ENCODE measurements at regions not wholly inside any gene's neighbourhood (a gene's known extent, or its start where the extent isn't known, plus 50 kb on each side); places are given as distances from the start of the nearest gene placed in this dataset.
"Not testable (repeated sequence)": the region's sequence is repeated elsewhere in the genome, so short reads cannot be mapped to it uniquely, and the experiment has no call there.

DNA sequence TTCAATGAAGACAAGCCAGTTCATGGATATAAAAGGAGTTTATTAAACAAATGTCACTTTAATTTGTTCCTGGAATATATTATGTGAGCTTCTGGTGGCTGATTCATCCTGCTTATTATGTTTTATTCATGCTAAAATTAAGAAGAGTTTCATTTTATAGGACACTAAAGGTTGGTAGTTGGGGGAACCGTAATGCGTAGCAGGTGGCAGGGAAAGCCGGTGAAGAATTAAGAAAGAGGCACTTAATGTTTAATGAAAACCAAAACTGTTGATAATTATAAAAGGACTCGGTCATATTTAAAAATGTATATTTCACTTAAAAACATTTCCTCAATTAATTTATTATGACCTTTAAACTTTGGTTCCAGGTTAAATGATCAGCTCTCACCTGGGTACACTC, 94.3 kb downstream of the XKR3 start:
- not testable (repeated sequence) for DNase-seq

- DNase-seq: not testable (repeated sequence)
Measured at GRCh38 chr22:16727491-16727890, 97.7 kb downstream of the XKR3 start.

DNA sequence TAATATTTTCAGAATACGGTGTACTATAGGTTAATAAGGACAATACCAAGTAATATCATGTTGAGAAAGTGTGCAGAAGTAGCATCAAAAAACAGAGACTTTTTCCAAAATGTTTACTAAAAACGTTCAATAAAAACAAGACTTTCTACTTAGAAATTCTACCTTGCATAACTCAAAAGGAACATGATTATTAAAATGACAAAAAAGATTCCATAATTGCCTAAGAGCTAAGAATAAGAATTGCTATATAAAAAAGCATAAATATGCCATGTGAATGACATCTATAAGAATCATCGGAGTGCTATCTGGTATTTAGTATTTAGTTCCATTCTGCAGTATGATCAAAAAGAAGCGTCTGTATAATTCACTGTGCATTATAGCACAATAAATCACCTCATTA, 102.0 kb downstream of the XKR3 start:
- DNase-seq: not testable (repeated sequence)

- peak; percentile 12 for DNase-seq
Measured at GRCh38 chr22:16722564-16722963, 102.6 kb downstream of the XKR3 start.

- peak; percentile 15 for DNase-seq
Measured at GRCh38 chr22:16721961-16722360, 103.2 kb downstream of the XKR3 start.

DNA sequence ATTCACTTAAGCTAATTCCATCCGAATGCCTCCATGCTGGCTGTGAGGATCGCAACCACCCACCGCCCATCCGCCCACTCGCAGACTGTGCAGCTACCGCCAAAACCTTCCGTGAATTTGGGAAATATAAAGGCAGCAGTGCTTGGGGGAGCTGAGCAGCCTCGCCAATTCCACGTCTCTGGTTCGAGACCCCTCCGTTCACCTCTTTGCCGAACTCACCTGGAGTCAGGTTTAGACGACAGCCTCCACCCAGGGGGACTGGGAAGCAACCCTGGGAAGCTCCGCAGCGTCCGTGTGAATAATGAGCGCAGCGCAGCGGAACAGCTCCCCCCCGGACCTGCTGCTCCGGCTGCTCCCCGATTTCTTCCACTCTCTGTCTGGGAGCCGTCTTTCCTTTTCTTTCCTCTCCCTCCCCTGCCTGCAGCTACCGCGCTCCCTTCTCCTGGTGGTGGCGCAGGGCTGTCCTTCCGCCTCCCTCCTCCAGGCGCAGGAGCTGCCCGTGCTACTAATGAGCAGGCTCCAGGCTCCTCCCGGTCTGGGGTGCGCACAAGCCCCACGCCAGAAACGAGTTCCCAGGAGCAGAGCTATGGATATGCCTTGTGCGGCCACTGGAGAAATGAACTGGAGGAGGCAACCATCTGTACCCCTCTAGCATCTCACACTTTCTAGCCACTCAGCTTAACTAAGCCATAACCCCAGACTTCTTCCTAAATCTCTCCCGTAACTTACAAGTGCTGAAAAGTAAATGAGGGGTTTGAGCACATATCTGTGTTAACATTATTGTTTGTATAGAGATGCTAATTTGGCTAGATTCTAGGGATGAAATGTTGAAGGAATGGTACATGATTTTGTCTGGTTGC, 107.3 kb downstream of the XKR3 start:
- no peak for DNase-seq

DNA sequence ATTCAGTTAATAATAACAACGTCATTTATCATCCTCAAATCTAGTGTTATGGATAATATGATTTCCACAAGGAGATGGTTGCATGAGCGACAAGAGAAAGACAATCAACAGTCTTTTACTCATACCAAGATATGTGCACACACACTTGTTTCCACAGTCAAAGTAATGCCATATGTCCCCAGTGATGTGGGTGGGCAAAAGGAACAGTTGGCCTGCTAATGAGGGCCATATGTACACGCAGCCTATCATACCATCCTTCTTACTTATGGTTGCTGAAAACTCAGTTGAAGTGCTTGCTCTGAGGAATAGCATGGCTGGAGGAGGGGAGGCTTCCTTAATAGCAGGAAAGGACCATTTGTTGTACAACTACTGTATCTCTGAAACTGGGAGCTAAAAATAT, 110.6 kb downstream of the XKR3 start:
- not testable (repeated sequence) for DNase-seq

DNA sequence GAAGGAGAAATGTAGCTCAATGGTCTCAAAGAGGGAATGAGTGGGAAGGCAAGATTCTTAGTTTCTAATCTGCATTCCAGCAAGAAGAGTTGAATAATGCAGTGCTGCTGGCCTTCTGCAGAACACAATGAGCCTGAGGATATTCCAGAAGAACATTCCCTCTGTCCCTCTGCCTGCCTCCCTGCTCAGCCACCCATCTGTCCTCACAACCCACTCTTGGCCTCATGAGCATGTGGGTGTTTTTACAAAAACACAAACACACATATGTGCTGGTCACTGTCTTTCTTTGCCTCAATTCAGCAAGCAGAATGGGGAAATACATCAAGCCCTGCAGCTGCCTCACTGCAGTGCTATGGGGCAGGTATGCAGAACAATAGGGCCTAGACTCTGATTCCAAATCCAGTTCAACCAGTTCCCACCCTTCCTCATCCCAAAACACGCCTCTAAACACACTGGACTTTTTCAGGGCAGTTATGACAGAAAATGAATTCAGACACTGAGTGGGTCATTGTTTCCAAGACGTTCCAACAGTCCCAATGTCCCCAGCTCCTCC, 109.8 kb upstream of the CCT8L2 start:
- DNase-seq: not testable (repeated sequence)

DNA sequence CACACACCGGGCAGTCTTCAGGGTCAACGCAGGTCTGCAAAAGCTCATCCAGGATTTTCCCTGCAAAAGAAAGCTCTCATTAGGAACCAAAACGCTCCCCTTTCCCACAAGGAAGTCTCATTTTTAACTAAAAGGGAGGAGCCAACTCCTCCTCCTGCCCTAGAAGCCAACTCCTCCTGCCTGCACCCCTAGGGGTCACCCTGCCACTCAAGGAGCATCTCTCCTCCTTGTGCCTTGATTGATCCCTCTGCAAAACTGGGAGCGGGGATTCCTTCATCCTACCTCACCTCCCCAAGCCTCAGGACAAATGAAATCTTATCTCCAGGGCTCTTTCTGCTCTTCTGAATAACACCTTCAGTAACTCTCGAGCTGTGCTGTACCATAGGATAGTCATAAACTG, 107.8 kb upstream of the CCT8L2 start:
- not testable (repeated sequence) for DNase-seq

- no peak for DNase-seq
Measured at GRCh38 chr22:16699326-16699725, 106.7 kb upstream of the CCT8L2 start.

DNA sequence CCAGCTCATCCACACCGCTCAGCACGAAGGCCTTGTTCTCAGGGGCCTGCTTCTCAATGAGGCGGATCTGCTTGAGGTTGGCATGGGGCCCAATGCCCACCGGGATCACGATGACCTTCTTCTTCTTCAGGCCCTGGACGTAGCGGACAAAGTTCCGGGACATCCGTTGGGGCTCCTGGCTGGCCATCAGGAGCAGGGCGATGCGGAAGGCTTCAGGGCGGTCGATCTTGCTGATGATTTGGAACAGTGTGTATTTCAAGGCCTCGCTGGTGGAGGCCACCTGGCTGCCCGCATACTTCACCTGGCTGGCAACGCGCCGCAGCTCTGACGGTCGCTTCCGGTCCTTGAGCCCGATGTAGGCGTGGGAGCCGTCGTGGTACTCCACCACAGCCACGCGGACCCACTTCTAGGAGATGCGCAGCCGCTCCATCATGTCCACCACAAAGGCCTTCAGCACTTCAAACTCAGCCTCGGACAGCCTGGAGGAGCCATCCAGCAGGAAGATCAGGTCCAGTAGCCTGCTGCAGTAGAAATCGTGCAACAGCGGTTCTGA, 105.0 kb upstream of the CCT8L2 start:
- DNase-seq: not testable (repeated sequence)

DNA sequence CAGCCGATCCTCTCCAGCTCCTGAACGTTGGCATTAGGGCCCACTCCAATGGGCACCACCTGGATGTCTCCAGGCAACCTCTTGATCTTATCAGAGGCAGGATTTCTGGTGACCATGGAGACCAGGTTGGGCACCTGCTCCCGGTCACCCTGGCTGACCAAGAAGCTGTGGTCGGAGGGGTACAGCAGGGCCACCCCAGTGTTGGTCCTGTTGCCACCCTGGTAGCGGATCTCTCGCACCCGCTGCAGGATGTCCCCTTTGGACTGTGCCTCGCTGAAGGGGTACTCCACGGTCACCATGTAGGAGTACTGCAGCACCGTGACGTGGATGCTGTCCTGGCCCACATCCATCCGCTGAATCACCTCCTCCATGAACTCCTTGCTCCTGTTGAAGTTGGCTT, 104.3 kb upstream of the CCT8L2 start:
- not testable (repeated sequence) for DNase-seq

GRCh38 chr22:16695261-16695660, 102.7 kb upstream of the CCT8L2 start:
- DNase-seq: no peak

DNA sequence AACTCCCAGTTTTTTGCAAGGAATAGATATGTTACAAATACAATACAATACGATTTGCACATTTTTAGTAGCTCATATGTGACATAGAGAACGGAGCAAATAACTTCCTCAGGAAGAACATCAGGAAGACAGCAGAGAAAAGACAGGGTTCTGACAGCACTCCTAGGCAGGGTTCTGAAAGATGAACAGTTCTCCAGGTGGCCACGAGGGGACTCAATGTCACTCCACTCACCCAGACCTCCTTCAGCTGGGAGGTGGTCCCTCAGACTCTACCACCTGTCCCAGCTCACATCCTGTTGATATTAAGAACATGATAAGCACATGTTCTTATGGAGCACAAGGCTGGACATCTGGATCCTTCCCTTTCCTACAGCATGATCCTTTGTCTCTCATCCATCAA, 101.1 kb upstream of the CCT8L2 start:
- DNase-seq: not testable (repeated sequence)

DNA sequence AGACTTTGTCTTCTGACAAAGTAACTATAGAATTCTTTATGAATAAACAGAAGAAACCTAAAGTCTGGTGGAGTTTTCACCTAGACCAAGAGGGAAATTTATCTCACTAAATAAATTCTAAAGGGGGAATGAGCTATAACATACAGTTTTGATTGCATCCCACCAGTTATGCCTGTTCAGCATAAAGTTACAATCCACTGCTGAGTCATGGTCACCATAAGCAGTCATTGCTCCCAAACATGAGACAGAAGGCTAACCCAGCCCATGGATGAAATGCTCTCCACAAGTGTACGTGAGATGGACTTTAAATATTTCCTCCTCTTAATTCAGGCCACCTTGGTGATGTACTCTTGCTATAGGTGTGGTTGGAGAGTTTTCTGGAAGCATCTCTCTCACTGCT, 96.7 kb upstream of the CCT8L2 start:
- DNase-seq: not testable (repeated sequence)

DNA sequence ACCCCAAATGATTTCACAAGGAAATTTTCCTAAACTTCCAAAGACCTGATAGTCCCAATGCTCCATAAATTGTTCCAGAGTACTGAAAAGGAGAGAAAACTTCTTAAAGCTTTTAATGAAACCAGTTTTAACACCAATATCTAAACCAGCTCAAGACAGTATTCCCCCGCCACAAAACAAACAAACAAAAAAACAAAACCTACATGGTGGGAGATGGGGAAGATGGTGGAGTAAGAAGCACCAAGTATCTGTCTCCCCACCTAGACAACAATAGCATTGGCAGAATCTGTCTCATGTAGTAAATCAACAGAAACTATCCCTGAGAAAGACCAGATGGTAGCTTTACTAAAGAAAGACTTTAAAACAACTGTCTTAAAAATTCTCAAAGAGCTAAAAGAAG, 88.7 kb upstream of the CCT8L2 start:
- DNase-seq: not testable (repeated sequence)

- DNase-seq: not testable (repeated sequence)
Measured at GRCh38 chr22:16680209-16680899, 87.7 kb upstream of the CCT8L2 start.

DNA sequence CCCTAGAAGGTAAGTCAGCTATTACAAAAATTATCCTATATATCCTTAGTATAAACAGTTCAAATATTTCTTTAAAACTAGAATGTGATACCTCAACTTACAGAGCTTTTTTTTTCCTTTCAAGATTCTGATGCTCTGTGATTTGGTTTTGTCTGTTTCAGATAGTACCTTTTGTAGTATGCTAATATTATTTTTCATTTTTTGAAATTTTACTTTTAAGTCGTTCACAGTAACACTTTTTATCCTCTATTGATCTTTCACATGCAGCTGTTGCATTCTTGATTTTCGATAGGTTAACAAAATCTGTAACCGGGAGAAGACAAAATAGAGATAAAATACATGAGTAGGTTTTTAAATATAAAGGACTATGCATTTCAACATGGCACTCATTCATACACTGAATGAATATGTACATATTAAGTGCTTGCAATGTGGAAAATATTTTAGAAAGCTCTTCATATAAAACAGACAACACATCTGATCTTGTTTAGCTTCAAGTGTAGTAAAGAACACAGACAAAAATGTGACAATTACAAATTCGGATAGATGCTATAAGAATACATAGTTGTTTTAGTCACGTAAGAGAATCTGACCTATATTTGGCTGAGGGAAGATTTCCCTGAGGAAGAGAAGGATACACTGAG, 86.7 kb upstream of the CCT8L2 start:
- DNase-seq: not testable (repeated sequence)

DNA sequence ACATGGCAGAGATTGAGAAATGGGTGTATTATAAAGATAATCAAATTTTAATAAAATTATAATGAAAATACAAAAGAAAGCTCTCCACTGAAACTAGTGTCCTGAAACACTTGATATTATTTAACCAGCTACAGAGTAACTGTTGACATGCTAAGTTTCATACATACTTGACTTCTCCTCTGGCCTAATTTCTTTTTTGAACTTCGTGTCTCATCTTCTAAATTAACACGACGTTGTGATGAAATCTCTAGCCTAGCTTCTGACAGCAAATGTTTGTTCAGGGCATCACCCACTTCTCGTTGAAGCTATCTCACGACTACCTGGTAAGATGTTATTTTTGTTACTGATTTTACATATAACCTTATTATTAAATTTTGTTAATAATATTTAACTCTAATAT, 80.8 kb upstream of the CCT8L2 start:
- DNase-seq: not testable (repeated sequence)

GRCh38 chr22:16665610-16666009, 73.0 kb upstream of the CCT8L2 start:
- not testable (repeated sequence) for DNase-seq

DNA sequence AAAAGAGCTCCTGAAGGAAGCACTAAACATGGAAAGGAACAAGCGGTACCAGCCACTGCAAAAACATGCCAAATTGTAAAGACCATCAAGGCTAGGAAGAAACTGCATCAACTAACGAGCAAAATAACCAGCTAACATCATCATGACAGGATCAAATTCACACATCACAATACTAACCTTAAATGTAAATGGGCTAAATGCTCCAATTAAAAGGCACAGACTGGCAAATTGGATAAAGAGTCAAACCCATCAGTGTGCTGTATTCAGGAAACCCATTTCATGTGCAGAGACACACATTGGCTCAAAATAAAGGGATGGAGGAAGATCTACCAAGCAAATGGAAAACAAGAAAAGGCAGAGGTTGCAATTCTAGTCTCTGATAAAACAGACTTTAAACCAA, 69.7 kb upstream of the CCT8L2 start:
- DNase-seq: not testable (repeated sequence)

GRCh38 chr22:16660989-16661388, 68.4 kb upstream of the CCT8L2 start:
- DNase-seq: not testable (repeated sequence)

DNA sequence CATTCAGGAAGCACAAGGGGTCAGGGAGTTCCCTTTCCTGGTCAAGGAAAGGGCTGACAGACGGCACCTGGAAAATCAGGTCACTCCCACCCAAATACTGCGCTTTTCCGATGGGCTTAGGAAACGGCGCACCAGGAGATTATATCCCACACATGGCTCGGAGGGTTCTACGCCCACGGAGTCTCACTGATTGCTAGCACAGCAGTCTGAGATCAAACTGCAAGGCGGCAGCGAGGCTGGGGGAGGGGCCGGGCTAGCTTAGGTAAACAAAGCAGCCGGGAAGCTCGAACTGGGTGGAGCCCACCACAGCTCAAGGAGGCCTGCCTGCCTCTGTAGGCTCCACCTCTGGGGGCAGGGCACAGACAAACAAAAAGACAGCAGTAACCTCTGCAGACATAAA, 68.0 kb upstream of the CCT8L2 start:
- not testable (repeated sequence) for DNase-seq

All from GF-D8 (cell line).